ENCODE measurements at regions not wholly inside any gene's neighbourhood (a gene's known extent, or its start where the extent isn't known, plus 50 kb on each side); places are given as distances from the start of the nearest gene placed in this dataset.

- H3K9me3 ChIP-seq (ENCODE audit: control extremely low read depth in 1 of 5, control insufficient read depth in 4 of 5, insufficient read depth in 2 of 5, low read depth in 1 of 5, low read length in 4 of 5): no peaks in the 10 kb centered on the region
- no CpG with 5 or more reads among the region's 1 CpG for WGBS (ENCODE audit: insufficient coverage)
- POLR2A ChIA-PET: no interaction called here
- no peaks in the 10 kb centered on the region for H3K4me1 ChIP-seq (ENCODE audit: control extremely low read depth in 1 of 4, control insufficient read depth in 4 of 4, insufficient read depth in 4 of 4, low read length in 3 of 4)
- no peak overlapping the region for H3K27ac ChIP-seq (ENCODE audit: insufficient read depth in 1 of 2, low read depth in 1 of 2, low read length in 2 of 2, poor library complexity in 1 of 2, severe bottlenecking in 2 of 2)
- DNase-seq: no peak
- no peaks in the 10 kb centered on the region for H3K27me3 ChIP-seq (replicated peaks in 2 of 5; ENCODE audit: control insufficient read depth in 4 of 5, insufficient read depth in 5 of 5, low read length in 4 of 5)
- CTCF ChIA-PET: interaction anchor here (1.3 kb wide), 1 partner anchor 552 kb away, joined by 4 read pairs; no protein-coding TSS in a partner anchor
- H3K36me3 ChIP-seq (ENCODE audit: control insufficient read depth in 4 of 4, insufficient read depth in 4 of 4, low read length in 3 of 4): no peaks in the 10 kb centered on the region
- H3K4me3 ChIP-seq (ENCODE audit: control insufficient read depth in 1 of 7, extremely low read depth in 1 of 7, insufficient read depth in 4 of 7, low read depth in 2 of 7, low read length in 6 of 7): no peak overlapping the region
These were observed 539.7 kb downstream of the DACH1 start for GRCh38 chr13:71327266-71327665.

GRCh38 chr13:71325556-71325955 is 541.4 kb downstream of the DACH1 start:
- H3K4me3 ChIP-seq (ENCODE audit: control insufficient read depth in 1 of 7, extremely low read depth in 1 of 7, insufficient read depth in 4 of 7, low read depth in 2 of 7, low read length in 6 of 7): no peak overlapping the region
- H3K27me3 ChIP-seq (replicated peaks in 2 of 5; ENCODE audit: control insufficient read depth in 4 of 5, insufficient read depth in 5 of 5, low read length in 4 of 5): no peaks in the 10 kb centered on the region
- ChIA-PET CTCF (no interaction called here), POLR2A (no interaction called here)
- 100% methylated on average over 1 of the region's 3 CpGs for WGBS (ENCODE audit: insufficient coverage)
- H3K4me1 ChIP-seq (ENCODE audit: control extremely low read depth in 1 of 4, control insufficient read depth in 4 of 4, insufficient read depth in 4 of 4, low read length in 3 of 4): no peaks in the 10 kb centered on the region
- no peak for DNase-seq
- H3K27ac ChIP-seq (ENCODE audit: insufficient read depth in 1 of 2, low read depth in 1 of 2, low read length in 2 of 2, poor library complexity in 1 of 2, severe bottlenecking in 2 of 2): no peak overlapping the region
- H3K36me3 ChIP-seq (ENCODE audit: control insufficient read depth in 4 of 4, insufficient read depth in 4 of 4, low read length in 3 of 4): no peaks in the 10 kb centered on the region
- H3K9me3 ChIP-seq (ENCODE audit: control extremely low read depth in 1 of 5, control insufficient read depth in 4 of 5, insufficient read depth in 2 of 5, low read depth in 1 of 5, low read length in 4 of 5): peaks cover 0 to 3% (median 0%) of the 10 kb centered on the region in 5 experiments

DNA sequence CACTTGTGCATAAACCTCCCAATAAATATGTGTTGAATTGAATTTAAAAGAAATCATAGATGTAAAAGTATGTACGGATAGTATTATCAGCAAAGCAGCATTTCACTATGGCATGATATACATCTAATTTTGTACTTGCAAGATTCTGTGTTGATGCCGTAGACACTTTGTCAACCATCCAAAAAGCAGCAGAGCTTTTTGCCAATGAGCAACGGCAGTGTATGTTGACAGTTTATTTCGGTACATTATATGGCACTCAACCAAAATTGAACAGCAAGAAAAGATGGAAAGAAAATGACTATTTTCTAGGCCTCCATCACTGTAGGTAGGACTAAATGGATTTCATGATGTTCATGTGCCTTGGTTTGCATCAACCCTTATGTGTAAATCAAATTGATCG is 543.7 kb downstream of the DACH1 start:
- H3K4me3 ChIP-seq (ENCODE audit: control insufficient read depth in 1 of 7, extremely low read depth in 1 of 7, insufficient read depth in 4 of 7, low read depth in 2 of 7, low read length in 6 of 7): no peak overlapping the region
- DNase-seq: no peak
- peaks cover 0 to 8% (median 0%) of the 10 kb centered on the region in 5 experiments for H3K9me3 ChIP-seq (ENCODE audit: control extremely low read depth in 1 of 5, control insufficient read depth in 4 of 5, insufficient read depth in 2 of 5, low read depth in 1 of 5, low read length in 4 of 5)
- no peak overlapping the region for H3K27ac ChIP-seq (ENCODE audit: insufficient read depth in 1 of 2, low read depth in 1 of 2, low read length in 2 of 2, poor library complexity in 1 of 2, severe bottlenecking in 2 of 2)
- 97% methylated on average over 4 of the region's 5 CpGs for WGBS (ENCODE audit: insufficient coverage)
- no peaks in the 10 kb centered on the region for H3K27me3 ChIP-seq (replicated peaks in 2 of 5; ENCODE audit: control insufficient read depth in 4 of 5, insufficient read depth in 5 of 5, low read length in 4 of 5)
- POLR2A ChIA-PET: no interaction called here
- CTCF ChIA-PET: no interaction called here
- no peaks in the 10 kb centered on the region for H3K36me3 ChIP-seq (ENCODE audit: control insufficient read depth in 4 of 4, insufficient read depth in 4 of 4, low read length in 3 of 4)
- no peaks in the 10 kb centered on the region for H3K4me1 ChIP-seq (ENCODE audit: control extremely low read depth in 1 of 4, control insufficient read depth in 4 of 4, insufficient read depth in 4 of 4, low read length in 3 of 4)

GRCh38 chr13:71320452-71320851 is 546.6 kb downstream of the DACH1 start:
- peaks cover 0 to 8% (median 0%) of the 10 kb centered on the region in 5 experiments for H3K9me3 ChIP-seq (ENCODE audit: control extremely low read depth in 1 of 5, control insufficient read depth in 4 of 5, insufficient read depth in 2 of 5, low read depth in 1 of 5, low read length in 4 of 5)
- no peaks in the 10 kb centered on the region for H3K27me3 ChIP-seq (replicated peaks in 2 of 5; ENCODE audit: control insufficient read depth in 4 of 5, insufficient read depth in 5 of 5, low read length in 4 of 5)
- peak; percentile 14 to 31 (median 16) for DNase-seq
- POLR2A ChIA-PET: no interaction called here
- CTCF ChIA-PET: interaction anchor here (1.7 kb wide), 1 partner anchor 559 kb away, joined by 6 read pairs; no protein-coding TSS in a partner anchor
- WGBS (ENCODE audit: insufficient coverage): 83% methylated on average over 1 of the region's 1 CpG
- H3K4me3 ChIP-seq (ENCODE audit: control insufficient read depth in 1 of 7, extremely low read depth in 1 of 7, insufficient read depth in 4 of 7, low read depth in 2 of 7, low read length in 6 of 7): no peak overlapping the region
- H3K27ac ChIP-seq (ENCODE audit: insufficient read depth in 1 of 2, low read depth in 1 of 2, low read length in 2 of 2, poor library complexity in 1 of 2, severe bottlenecking in 2 of 2): no peak overlapping the region
- H3K36me3 ChIP-seq (ENCODE audit: control insufficient read depth in 4 of 4, insufficient read depth in 4 of 4, low read length in 3 of 4): no peaks in the 10 kb centered on the region
- H3K4me1 ChIP-seq (ENCODE audit: control extremely low read depth in 1 of 4, control insufficient read depth in 4 of 4, insufficient read depth in 4 of 4, low read length in 3 of 4): peaks cover 0 to 4% (median 0%) of the 10 kb centered on the region in 4 experiments

GRCh38 chr13:71316792-71317363 is 550.1 kb downstream of the DACH1 start:
- Histone ChIP-seq H3K4me3 (ENCODE audit: control insufficient read depth in 1 of 7, extremely low read depth in 1 of 7, insufficient read depth in 4 of 7, low read depth in 2 of 7, low read length in 6 of 7) (no peak overlapping the region), H3K4me1 (ENCODE audit: control extremely low read depth in 1 of 4, control insufficient read depth in 4 of 4, insufficient read depth in 4 of 4, low read length in 3 of 4) (peaks cover 0 to 4% (median 0%) of the 10 kb centered on the region in 4 experiments), H3K27me3 (replicated peaks in 2 of 5; ENCODE audit: control insufficient read depth in 4 of 5, insufficient read depth in 5 of 5, low read length in 4 of 5) (no peaks in the 10 kb centered on the region), H3K36me3 (ENCODE audit: control insufficient read depth in 4 of 4, insufficient read depth in 4 of 4, low read length in 3 of 4) (no peaks in the 10 kb centered on the region), H3K27ac (ENCODE audit: insufficient read depth in 1 of 2, low read depth in 1 of 2, low read length in 2 of 2, poor library complexity in 1 of 2, severe bottlenecking in 2 of 2) (no peak overlapping the region), H3K9me3 (ENCODE audit: control extremely low read depth in 1 of 5, control insufficient read depth in 4 of 5, insufficient read depth in 2 of 5, low read depth in 1 of 5, low read length in 4 of 5) (peaks cover 0 to 8% (median 0%) of the 10 kb centered on the region in 5 experiments)
- peak in 2 of 3 donors; percentile 4 to 5 for DNase-seq
- ChIA-PET POLR2A (no interaction called here), CTCF (interaction anchor here (1.5 kb wide), 1 partner anchor 11 kb away, joined by 4 read pairs; no protein-coding TSS in a partner anchor)
- 100% methylated on average over 1 of the region's 3 CpGs for WGBS (ENCODE audit: insufficient coverage)

GRCh38 chr13:71312923-71313322 is 554.1 kb downstream of the DACH1 start:
- Histone ChIP-seq H3K4me3 (ENCODE audit: control insufficient read depth in 1 of 7, extremely low read depth in 1 of 7, insufficient read depth in 4 of 7, low read depth in 2 of 7, low read length in 6 of 7) (no peak overlapping the region), H3K27ac (ENCODE audit: insufficient read depth in 1 of 2, low read depth in 1 of 2, low read length in 2 of 2, poor library complexity in 1 of 2, severe bottlenecking in 2 of 2) (no peak overlapping the region), H3K36me3 (ENCODE audit: control insufficient read depth in 4 of 4, insufficient read depth in 4 of 4, low read length in 3 of 4) (no peaks in the 10 kb centered on the region), H3K4me1 (ENCODE audit: control extremely low read depth in 1 of 4, control insufficient read depth in 4 of 4, insufficient read depth in 4 of 4, low read length in 3 of 4) (peaks cover 0 to 4% (median 0%) of the 10 kb centered on the region in 4 experiments), H3K9me3 (ENCODE audit: control extremely low read depth in 1 of 5, control insufficient read depth in 4 of 5, insufficient read depth in 2 of 5, low read depth in 1 of 5, low read length in 4 of 5) (no peaks in the 10 kb centered on the region), H3K27me3 (replicated peaks in 2 of 5; ENCODE audit: control insufficient read depth in 4 of 5, insufficient read depth in 5 of 5, low read length in 4 of 5) (no peaks in the 10 kb centered on the region)
- ChIA-PET CTCF (interaction anchor here (1.4 kb wide), 1 partner anchor 20 kb away, joined by 3 read pairs; no protein-coding TSS in a partner anchor), POLR2A (no interaction called here)
- DNase-seq: no peak

- no peaks in the 10 kb centered on the region for H3K9me3 ChIP-seq (ENCODE audit: control extremely low read depth in 1 of 5, control insufficient read depth in 4 of 5, insufficient read depth in 2 of 5, low read depth in 1 of 5, low read length in 4 of 5)
- no CpG with 5 or more reads among the region's 4 CpGs for WGBS (ENCODE audit: insufficient coverage)
- H3K4me3 ChIP-seq (ENCODE audit: control insufficient read depth in 1 of 7, extremely low read depth in 1 of 7, insufficient read depth in 4 of 7, low read depth in 2 of 7, low read length in 6 of 7): peak overlapping the region in 3 of 7 experiments; percentile 24 to 67 (median 61)
- no peaks in the 10 kb centered on the region for H3K36me3 ChIP-seq (ENCODE audit: control insufficient read depth in 4 of 4, insufficient read depth in 4 of 4, low read length in 3 of 4)
- no peak overlapping the region for H3K27ac ChIP-seq (ENCODE audit: insufficient read depth in 1 of 2, low read depth in 1 of 2, low read length in 2 of 2, poor library complexity in 1 of 2, severe bottlenecking in 2 of 2)
- no peaks in the 10 kb centered on the region for H3K4me1 ChIP-seq (ENCODE audit: control extremely low read depth in 1 of 4, control insufficient read depth in 4 of 4, insufficient read depth in 4 of 4, low read length in 3 of 4)
- H3K27me3 ChIP-seq (replicated peaks in 2 of 5; ENCODE audit: control insufficient read depth in 4 of 5, insufficient read depth in 5 of 5, low read length in 4 of 5): no peaks in the 10 kb centered on the region
- POLR2A ChIA-PET: no interaction called here
- CTCF ChIA-PET: interaction anchor here (1.2 kb wide), 1 partner anchor 15 kb away, joined by 3 read pairs; no protein-coding TSS in a partner anchor
- peak in 1 of 3 donors; percentile 19 for DNase-seq
These were observed 557.1 kb downstream of the DACH1 start for GRCh38 chr13:71309905-71310304.
